ENCODE measurements at regions not wholly inside any gene's neighbourhood (a gene's known extent, or its start where the extent isn't known, plus 50 kb on each side); places are given as distances from the start of the nearest gene placed in this dataset.
"Not testable (repeated sequence)": the region's sequence is repeated elsewhere in the genome, so short reads cannot be mapped to it uniquely, and the experiment has no call there.

- intact Hi-C loops (cut with DNase I) = no loop called here
- Histone ChIP-seq H3K4me1 (no peaks in the 10 kb centered on the region), H3K36me3 (no peaks in the 10 kb centered on the region), H3K27ac (no peak overlapping the region), H3K9me3 (no peaks in the 10 kb centered on the region), H3K27me3 (no peaks in the 10 kb centered on the region), H3K4me3 (replicated peaks in 1 of 3) (no peak overlapping the region)
- DNase-seq = no peak
- 83% methylated on average over 4 of the region's 4 CpGs for WGBS, 2 donors
- no peak for TF ChIP-seq POLR2A (IDR thresholded peaks at IDR 0.05)
- TF ChIP-seq, protein P1, sequence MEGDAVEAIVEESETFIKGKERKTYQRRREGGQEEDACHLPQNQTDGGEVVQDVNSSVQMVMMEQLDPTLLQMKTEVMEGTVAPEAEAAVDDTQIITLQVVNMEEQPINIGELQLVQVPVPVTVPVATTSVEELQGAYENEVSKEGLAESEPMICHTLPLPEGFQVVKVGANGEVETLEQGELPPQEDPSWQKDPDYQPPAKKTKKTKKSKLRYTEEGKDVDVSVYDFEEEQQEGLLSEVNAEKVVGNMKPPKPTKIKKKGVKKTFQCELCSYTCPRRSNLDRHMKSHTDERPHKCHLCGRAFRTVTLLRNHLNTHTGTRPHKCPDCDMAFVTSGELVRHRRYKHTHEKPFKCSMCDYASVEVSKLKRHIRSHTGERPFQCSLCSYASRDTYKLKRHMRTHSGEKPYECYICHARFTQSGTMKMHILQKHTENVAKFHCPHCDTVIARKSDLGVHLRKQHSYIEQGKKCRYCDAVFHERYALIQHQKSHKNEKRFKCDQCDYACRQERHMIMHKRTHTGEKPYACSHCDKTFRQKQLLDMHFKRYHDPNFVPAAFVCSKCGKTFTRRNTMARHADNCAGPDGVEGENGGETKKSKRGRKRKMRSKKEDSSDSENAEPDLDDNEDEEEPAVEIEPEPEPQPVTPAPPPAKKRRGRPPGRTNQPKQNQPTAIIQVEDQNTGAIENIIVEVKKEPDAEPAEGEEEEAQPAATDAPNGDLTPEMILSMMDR (IDR thresholded peaks at IDR 0.05) = no peak
Observed at GRCh38 chr9:97124256-97124655, 85.3 kb upstream of the CTSV start.

DNA sequence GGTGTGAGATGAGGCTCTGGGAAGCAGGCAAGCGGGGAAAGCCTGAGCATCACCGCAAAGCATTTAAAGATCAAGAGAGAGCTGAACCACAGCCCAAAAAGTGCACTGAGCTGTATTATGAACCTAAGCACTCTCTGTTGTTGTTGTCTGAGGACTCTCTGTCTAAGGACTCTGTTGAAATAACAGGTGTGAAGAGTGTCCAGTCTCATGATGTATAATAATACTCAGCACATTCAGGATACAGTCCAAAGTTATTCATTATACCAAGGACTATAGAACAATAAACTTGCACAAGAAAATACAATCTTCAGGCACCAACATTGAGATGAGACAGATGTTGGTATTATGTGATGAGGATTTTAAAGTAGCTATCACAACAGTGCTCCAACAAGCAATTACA lies 71.8 kb upstream of the CTSV start:
- no peak overlapping the region for H3K27ac ChIP-seq
- no peaks in the 10 kb centered on the region for H3K9me3 ChIP-seq
- 69 to 76% methylated on average over 2 of the region's 2 CpGs for WGBS, 2 donors
- intact Hi-C loops (cut with DNase I) = no loop called here
- H3K4me1 ChIP-seq = no peaks in the 10 kb centered on the region
- H3K27me3 ChIP-seq = no peaks in the 10 kb centered on the region
- no peak for TF ChIP-seq POLR2A (IDR thresholded peaks at IDR 0.05)
- TF ChIP-seq, protein P1 (IDR thresholded peaks at IDR 0.05) = no peak
- no peaks in the 10 kb centered on the region for H3K36me3 ChIP-seq
- no peak for DNase-seq
- no peak overlapping the region for H3K4me3 ChIP-seq (replicated peaks in 1 of 3)

DNA sequence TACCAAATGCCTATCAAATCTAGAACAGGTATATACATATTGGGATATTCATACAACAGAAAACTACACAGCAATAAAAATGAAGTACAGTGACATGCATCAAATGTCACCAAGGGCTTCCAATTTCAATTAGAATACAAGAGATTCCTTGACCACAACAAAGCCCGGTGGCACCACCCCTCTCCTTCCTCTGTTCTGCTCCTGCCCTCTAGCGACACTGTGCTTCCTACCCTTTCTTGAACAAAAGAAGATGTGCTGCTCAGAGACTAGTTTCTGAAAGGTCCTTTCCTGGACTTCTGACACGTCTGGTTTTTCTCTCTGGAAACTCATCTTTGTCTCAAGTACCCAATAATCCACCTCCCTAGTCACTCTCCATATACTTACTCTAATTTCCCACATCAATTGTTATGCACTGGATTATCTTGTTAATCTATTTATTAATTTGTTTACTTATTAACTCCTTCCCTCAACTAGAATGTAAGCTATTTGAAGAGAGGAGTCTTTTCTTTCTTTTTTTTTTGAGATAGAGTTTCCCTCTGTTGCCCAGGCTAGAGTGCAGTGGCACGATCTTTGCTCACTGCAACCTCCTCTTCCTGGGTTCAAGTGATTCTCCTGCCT lies 70.4 kb upstream of the CTSV start:
- no peaks in the 10 kb centered on the region for H3K27me3 ChIP-seq
- 34 to 39% methylated on average over 4 of the region's 4 CpGs for WGBS, 2 donors
- H3K4me1 ChIP-seq = no peaks in the 10 kb centered on the region
- no peak overlapping the region for H3K4me3 ChIP-seq (replicated peaks in 1 of 3)
- H3K36me3 ChIP-seq = no peaks in the 10 kb centered on the region
- peak; percentile 19 to 29 for DNase-seq
- intact Hi-C loops (cut with DNase I) = no loop called here
- no peak overlapping the region for H3K27ac ChIP-seq
- TF ChIP-seq, protein P1 (IDR thresholded peaks at IDR 0.05) = peak in 1 of 6 experiments; percentile 17
- no peak for TF ChIP-seq POLR2A (IDR thresholded peaks at IDR 0.05)
- H3K9me3 ChIP-seq = no peaks in the 10 kb centered on the region

GRCh38 chr9:97105220-97105619 lies 66.3 kb upstream of the CTSV start:
- H3K4me1 ChIP-seq; H3K27ac ChIP-seq; H3K9me3 ChIP-seq; intact Hi-C loops (cut with DNase I); DNase-seq; H3K36me3 ChIP-seq; H3K4me3 ChIP-seq (replicated peaks in 1 of 3); H3K27me3 ChIP-seq: not testable (repeated sequence)
- WGBS, 2 donors = 92% methylated on average over 2 of the region's 2 CpGs

- H3K4me1 ChIP-seq; H3K27ac ChIP-seq; H3K27me3 ChIP-seq; DNase-seq; H3K9me3 ChIP-seq; H3K4me3 ChIP-seq (replicated peaks in 1 of 3); H3K36me3 ChIP-seq; intact Hi-C loops (cut with DNase I): not testable (repeated sequence)
- 76 to 85% methylated on average over 6 of the region's 6 CpGs for WGBS, 2 donors
Observed at GRCh38 chr9:97103613-97104383, 64.9 kb upstream of the CTSV start.

DNA sequence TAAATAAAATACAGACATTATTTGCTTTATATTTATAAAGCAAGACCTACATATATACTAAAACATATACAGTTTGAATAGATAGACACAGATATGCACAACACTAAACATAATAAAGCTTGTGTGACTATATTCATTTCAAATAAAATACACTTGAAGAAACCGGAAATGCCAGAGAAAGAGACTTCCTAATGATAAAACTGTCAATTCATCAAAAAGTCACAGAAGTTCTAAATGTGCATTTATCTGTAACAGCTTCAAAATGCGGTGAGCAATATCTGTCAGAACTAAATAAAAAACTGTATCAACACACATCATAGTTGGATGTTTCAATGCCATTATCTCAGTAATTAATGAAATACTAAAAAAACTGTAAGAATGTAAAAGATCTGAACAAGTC lies 60.6 kb upstream of the CTSV start:
- H3K4me3 ChIP-seq (replicated peaks in 1 of 3); DNase-seq; intact Hi-C loops (cut with DNase I); H3K9me3 ChIP-seq; H3K4me1 ChIP-seq; H3K36me3 ChIP-seq; H3K27me3 ChIP-seq; H3K27ac ChIP-seq: not testable (repeated sequence)
- 88 to 89% methylated on average over 2 of the region's 2 CpGs for WGBS, 2 donors
